ENCODE measurements at regions not wholly inside any gene's neighbourhood (a gene's known extent, or its start where the extent isn't known, plus 50 kb on each side); places are given as distances from the start of the nearest gene placed in this dataset.

DNA sequence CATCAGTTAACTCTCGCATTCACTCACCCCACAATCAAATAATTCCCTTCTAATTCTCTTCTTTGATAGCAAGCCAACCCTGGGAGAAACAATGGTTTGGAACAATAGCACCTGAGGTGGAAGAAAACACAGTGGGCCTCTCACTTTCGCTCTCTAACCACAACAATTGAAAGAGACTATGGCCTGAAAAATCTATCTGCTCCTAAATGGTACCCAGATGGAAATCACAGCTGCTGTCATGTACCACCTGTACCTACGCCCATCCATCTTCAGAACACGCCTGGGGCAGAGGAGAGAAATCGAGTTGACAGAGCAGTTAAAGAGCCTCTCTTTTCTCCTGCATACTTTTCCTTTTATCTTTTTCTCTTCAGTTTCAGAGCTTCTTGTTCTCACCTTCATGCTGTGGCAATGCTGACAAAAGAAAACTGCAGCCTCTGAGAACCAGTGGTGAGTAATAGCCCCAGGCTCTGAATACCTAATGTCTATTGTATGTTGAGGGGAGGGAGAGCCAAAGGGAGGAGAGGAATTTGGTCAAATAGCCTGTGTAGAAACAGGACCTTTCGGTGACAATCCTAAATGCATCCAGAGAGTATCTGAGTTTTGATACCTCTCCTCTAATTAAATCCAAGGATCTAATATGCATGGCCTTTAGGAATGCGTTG is 57.7 kb downstream of the ZC3H11B start:
- Mint-ChIP-seq H3K36me3 (ENCODE audit: low read depth) (no peaks in the 10 kb centered on the region), H3K9me3 (no peaks in the 10 kb centered on the region), H3K27me3 (no peaks in the 10 kb centered on the region), H3K4me1 (ENCODE audit: low read depth) (no peaks in the 10 kb centered on the region), H3K27ac (no peak overlapping the region), H3K4me3 (no peak overlapping the region)
- TF ChIP-seq, protein P1, sequence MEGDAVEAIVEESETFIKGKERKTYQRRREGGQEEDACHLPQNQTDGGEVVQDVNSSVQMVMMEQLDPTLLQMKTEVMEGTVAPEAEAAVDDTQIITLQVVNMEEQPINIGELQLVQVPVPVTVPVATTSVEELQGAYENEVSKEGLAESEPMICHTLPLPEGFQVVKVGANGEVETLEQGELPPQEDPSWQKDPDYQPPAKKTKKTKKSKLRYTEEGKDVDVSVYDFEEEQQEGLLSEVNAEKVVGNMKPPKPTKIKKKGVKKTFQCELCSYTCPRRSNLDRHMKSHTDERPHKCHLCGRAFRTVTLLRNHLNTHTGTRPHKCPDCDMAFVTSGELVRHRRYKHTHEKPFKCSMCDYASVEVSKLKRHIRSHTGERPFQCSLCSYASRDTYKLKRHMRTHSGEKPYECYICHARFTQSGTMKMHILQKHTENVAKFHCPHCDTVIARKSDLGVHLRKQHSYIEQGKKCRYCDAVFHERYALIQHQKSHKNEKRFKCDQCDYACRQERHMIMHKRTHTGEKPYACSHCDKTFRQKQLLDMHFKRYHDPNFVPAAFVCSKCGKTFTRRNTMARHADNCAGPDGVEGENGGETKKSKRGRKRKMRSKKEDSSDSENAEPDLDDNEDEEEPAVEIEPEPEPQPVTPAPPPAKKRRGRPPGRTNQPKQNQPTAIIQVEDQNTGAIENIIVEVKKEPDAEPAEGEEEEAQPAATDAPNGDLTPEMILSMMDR (IDR thresholded peaks at IDR 0.05) = no peak
- H3K4me1 ChIP-seq (ENCODE audit: insufficient read depth, low read length) = no peaks in the 10 kb centered on the region
- CTCF ChIA-PET = no interaction called here
- H3K4me3 ChIP-seq (ENCODE audit: low read length) = no peak overlapping the region
- intact Hi-C loops (cut with DNase I, micrococcal nuclease) = no loop called here
- H3K27ac ChIP-seq (ENCODE audit: low read depth in 1 of 2, low read length in 2 of 2) = no peak overlapping the region
- H3K27me3 ChIP-seq (ENCODE audit: control insufficient read depth in 1 of 2, insufficient read depth in 2 of 2, low read length in 2 of 2) = no peaks in the 10 kb centered on the region
- H3K36me3 ChIP-seq (ENCODE audit: insufficient read depth, low read length) = no peaks in the 10 kb centered on the region
- POLR2A ChIA-PET = no interaction called here
- DNase-seq (no peak), ATAC-seq (ENCODE audit: poor library complexity) (no peak)
- peaks cover 0 to 4% of the 10 kb centered on the region in 2 experiments for H3K9me3 ChIP-seq (ENCODE audit: control insufficient read depth in 1 of 2, insufficient read depth in 1 of 2, low read length in 2 of 2)

DNA sequence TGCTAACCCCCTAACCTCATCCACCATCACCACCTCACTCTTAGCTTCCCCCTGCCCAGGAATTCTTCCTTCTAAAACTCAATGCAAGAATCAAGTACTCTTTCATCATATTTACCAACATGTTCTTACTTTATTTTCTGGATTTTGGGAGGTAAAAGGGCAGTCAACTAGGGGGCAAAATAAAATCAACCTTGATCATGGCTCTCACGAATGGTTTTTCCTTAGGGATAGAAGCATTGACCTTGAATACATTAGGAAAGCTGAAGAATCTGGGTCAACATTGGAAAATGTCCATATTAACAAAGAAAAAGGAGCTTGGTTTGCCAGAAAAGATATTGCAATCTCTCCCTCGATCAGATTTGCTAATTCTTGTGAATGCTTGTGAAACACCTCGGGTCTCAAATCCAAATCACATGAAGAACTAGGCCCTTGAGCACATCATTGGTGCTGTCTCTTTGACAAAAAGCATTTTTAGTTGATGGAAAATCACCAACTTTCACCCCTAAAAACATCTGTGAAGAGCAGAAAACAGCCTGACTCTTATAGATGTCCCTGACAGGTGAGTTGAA is 58.9 kb downstream of the ZC3H11B start:
- DNase-seq (no peak), ATAC-seq (ENCODE audit: poor library complexity) (no peak)
- Histone ChIP-seq H3K27me3 (ENCODE audit: control insufficient read depth in 1 of 2, insufficient read depth in 2 of 2, low read length in 2 of 2) (no peaks in the 10 kb centered on the region), H3K4me1 (ENCODE audit: insufficient read depth, low read length) (no peaks in the 10 kb centered on the region), H3K9me3 (ENCODE audit: control insufficient read depth in 1 of 2, insufficient read depth in 1 of 2, low read length in 2 of 2) (peaks cover 0 to 4% of the 10 kb centered on the region in 2 experiments), H3K27ac (ENCODE audit: low read depth in 1 of 2, low read length in 2 of 2) (no peak overlapping the region), H3K36me3 (ENCODE audit: insufficient read depth, low read length) (no peaks in the 10 kb centered on the region), H3K4me3 (ENCODE audit: low read length) (no peak overlapping the region)
- no peaks in the 10 kb centered on the region for H3K36me3 Mint-ChIP-seq (ENCODE audit: low read depth)
- H3K27ac Mint-ChIP-seq = no peak overlapping the region
- peaks cover 3% of the 10 kb centered on the region for H3K9me3 Mint-ChIP-seq
- H3K4me3 Mint-ChIP-seq = no peak overlapping the region
- no peaks in the 10 kb centered on the region for H3K27me3 Mint-ChIP-seq
- CTCF ChIA-PET = no interaction called here
- intact Hi-C loops (cut with DNase I, micrococcal nuclease) = no loop called here
- POLR2A ChIA-PET = no interaction called here
- TF ChIP-seq, protein P1 (IDR thresholded peaks at IDR 0.05) = no peak
- no peaks in the 10 kb centered on the region for H3K4me1 Mint-ChIP-seq (ENCODE audit: low read depth)

DNA sequence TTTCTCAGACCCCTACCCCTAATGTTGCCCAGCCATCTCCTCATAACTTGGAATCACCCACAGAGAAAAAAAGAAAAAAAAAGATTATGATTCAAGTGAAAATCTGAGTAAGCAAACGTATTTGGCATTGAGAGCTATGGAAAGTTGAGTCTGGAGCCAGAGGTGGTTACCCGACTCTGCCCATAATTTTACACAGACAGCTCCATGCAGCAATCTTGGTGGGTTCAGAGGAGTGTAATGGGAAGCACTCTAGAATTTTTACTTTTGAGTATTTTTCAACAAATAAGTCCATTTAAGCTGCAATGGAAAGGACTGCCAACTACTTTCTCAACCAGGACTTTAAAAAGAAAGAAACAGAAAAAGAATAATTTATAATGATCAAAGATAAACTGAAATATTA is 62.7 kb downstream of the ZC3H11B start:
- intact Hi-C loops (cut with DNase I, micrococcal nuclease) = no loop called here
- DNase-seq (no peak), ATAC-seq (ENCODE audit: poor library complexity) (no peak)
- Histone ChIP-seq H3K9me3 (ENCODE audit: control insufficient read depth in 1 of 2, insufficient read depth in 1 of 2, low read length in 2 of 2) (no peaks in the 10 kb centered on the region), H3K4me1 (ENCODE audit: insufficient read depth, low read length) (no peaks in the 10 kb centered on the region), H3K27ac (ENCODE audit: low read depth in 1 of 2, low read length in 2 of 2) (no peak overlapping the region), H3K4me3 (ENCODE audit: low read length) (no peak overlapping the region), H3K36me3 (ENCODE audit: insufficient read depth, low read length) (no peaks in the 10 kb centered on the region), H3K27me3 (ENCODE audit: control insufficient read depth in 1 of 2, insufficient read depth in 2 of 2, low read length in 2 of 2) (no peaks in the 10 kb centered on the region)
- Mint-ChIP-seq H3K4me3 (no peak overlapping the region), H3K36me3 (ENCODE audit: low read depth) (no peaks in the 10 kb centered on the region), H3K27ac (no peak overlapping the region), H3K9me3 (peaks cover 4% of the 10 kb centered on the region), H3K27me3 (no peaks in the 10 kb centered on the region), H3K4me1 (ENCODE audit: low read depth) (no peaks in the 10 kb centered on the region)
- POLR2A ChIA-PET = no interaction called here
- CTCF ChIA-PET = no interaction called here
- TF ChIP-seq, protein P1 (IDR thresholded peaks at IDR 0.05) = no peak
